Ovary (tissue), 3 donors: ENCODE measurements at regions not wholly inside any gene's neighbourhood (a gene's known extent, or its start where the extent isn't known, plus 50 kb on each side); places are given as distances from the start of the nearest gene placed in this dataset.

Experiments
- CTCF ChIP-seq, 3 donors: fragments of 450-650 bp in 2 of 3; fragments of 200-600 bp in 1 of 3; IDR thresholded peaks; one replicate each; pipeline versions ENCODE4 v1.5.1 to v1.8.0; 2016 to 2022; ENCODE audit warnings: antibody characterized with exemption in 3 of 3, mild to moderate bottlenecking in 1 of 3
- POLR2A ChIP-seq: fragments of 450-650 bp; IDR thresholded peaks from one replicate; pipeline ENCODE4 v1.6.1; 2017; ENCODE audit warnings: antibody characterized with exemption, mild to moderate bottlenecking, moderate library complexity
- donor health status: DM: no; HTN: no; CAD: no.

GRCh38 chr4:129231945-129232588 is 136.1 kb downstream of the C4orf33 start:
- TF ChIP-seq CTCF (IDR thresholded peaks at IDR 0.05) (no peak), POLR2A (no peak)
